ENCODE measurements at regions not wholly inside any gene's neighbourhood (a gene's known extent, or its start where the extent isn't known, plus 50 kb on each side); places are given as distances from the start of the nearest gene placed in this dataset.
"Not testable (repeated sequence)": the region's sequence is repeated elsewhere in the genome, so short reads cannot be mapped to it uniquely, and the experiment has no call there.

DNA sequence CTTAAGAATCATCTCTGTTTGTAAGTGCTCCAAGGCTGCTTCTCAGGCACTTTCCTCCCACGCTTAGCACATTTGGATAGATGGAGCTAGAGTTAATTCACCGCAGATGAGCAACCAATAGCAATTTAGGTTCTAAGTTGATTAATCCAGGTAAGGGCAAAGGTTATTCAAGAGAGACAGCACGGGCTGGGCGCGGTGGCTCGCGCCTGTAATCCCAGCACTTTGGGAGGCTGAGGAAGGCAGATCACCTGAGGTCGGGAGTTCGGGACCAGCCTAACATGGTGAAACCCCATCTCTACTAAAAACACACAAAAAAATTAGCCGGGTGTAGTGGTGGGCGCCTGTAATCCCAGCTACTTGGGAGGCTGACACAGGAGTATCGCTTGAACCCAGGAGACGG, 54.5 kb upstream of the UNC13C start:
- DNase-seq = not testable (repeated sequence)

DNA sequence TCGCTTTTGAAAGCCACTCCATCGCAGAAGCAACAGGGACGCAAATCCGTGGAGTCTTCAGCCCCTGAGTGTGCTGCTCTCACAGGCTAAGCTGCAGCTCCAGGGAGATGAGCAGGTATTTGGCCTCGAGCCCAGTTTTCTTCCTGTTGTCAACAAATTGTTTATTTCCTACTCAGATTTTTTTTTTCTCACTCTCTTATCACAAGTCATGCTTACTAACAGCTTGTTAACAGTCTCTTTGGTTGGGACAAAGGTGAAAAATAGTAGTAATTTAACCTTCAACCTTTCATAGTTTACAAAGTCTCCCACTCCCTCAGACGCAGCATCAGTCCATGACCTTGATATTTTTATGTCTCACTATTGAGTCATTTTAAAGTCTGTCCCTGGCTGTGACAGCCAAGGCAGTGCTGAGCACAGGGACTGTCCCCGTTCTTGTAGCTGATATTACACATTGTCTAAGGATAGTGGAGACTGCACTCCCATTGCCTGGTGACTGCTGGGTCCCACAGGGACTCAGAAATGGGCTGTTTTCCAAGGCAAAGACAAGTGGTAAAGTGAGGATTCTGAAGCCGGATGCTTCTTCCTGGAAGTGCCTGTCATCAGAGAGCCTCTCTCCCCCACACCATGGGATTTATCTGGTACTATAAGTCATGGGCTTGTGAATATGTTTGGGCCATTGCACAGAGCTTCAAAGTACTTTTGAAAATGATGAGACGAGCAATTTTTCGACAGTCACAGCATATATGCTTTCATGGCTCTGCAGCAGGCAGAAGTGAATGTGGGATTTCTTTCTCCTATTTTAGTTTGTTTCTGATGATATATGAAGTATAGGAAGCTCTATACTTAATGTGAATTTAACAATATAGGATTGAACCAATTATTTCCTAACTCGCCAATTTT, 59.8 kb upstream of the UNC13C start:
- DNase-seq = no peak

DNA sequence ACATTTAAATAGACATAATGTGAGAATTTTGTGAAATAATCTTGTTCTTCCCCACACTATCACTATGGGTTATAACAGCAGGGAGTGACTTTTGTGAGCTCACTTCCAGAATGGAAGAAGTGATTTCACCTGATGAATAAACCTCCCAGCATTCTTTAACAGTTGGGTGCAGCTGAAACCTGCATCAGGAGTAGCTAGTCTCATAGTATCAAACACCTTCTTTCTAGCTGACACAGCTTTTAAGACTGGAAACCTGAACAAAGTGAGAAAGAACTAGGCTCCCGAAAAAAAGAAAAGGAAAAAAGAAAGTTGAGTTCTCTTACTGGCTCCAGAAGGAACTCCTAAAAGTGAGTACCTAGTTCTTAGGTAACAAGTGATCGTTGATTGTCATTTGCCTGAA, 61.1 kb upstream of the UNC13C start:
- DNase-seq = no peak

DNA sequence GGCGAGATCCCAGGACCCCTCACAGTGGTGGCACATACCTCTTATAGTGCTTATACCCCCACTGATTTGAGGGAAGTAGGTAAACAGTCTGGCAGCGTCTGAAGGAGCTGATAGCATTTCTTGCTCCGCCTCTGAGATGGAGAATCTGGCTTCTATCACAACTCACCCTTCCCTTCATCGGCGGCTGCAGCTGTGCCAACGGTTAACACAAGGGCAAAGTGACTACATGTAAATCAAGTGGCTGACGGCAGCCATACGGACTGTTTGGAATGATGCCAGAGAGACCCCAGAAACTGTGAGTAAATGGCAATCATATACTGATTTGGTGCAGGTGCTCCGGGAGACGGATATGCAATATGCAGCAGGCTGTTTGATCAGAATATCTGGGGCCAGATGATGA, 66.8 kb upstream of the UNC13C start:
- no peak for DNase-seq

DNA sequence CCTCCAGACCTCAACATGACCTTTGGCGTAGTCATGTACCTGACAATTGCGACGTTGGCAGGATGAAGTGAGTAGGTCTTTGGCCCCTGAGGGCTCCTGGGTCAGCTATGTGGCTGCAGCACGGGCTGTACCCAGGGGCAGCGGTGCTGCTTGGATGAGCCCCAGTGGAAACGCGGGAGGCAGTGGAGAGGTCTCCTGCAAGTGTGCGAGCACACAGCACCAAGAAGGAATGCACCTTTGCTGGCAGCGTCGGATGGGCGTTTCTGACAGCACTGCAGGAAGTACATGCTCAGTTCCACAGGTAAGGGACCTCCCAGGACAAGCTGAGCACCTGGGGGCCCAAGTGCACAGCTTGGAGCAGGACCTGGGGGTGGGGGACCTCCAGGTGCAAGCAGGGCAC, 67.4 kb upstream of the UNC13C start:
- DNase-seq = no peak

DNA sequence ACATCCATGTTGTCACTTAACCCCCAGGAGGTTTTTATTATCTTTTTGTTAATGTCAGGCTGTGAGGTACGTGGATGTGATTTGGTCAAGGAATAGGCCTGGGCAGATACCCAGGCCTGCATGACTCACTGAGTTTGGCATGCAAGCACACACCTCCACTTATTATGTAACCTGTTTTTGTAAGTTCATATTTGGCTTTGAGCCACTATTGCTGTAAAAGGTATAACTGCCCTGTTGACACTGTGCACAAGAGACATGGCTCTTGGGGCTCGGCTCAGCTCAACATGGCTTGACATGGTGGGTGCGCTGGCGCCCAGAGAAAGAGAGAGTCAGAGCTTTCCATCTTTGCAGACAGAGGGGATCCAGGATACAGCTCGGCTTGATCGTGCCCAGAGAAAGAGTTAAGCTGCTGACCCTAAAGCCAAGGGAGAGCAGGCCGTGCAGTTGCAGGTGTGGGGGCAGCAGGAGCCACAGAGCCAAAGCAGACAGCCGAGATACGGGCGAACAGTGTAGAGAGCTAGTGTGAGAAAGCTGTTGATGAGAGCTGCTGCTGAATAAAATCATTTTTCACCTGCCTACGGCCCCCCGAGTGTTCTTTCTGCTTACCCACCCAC, 67.9 kb upstream of the UNC13C start:
- DNase-seq = no peak

DNA sequence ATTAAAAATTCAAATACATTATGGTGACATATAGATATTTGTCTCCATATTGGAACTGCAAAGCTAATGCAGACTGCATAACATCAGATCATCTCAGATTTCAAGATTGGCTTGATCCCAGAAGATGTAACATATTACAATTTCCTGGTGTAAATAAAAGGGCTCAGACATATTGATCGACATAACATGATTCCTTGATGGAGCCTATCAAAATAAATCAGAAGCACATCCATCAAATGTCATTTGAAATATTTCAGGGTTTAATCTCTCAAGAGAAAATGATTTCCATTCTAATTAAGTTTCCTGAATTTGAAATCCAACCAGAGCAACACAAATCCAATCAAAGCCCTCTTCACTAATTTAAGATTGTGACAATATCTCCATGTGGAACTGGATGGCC, 75.1 kb upstream of the UNC13C start:
- no peak for DNase-seq

DNA sequence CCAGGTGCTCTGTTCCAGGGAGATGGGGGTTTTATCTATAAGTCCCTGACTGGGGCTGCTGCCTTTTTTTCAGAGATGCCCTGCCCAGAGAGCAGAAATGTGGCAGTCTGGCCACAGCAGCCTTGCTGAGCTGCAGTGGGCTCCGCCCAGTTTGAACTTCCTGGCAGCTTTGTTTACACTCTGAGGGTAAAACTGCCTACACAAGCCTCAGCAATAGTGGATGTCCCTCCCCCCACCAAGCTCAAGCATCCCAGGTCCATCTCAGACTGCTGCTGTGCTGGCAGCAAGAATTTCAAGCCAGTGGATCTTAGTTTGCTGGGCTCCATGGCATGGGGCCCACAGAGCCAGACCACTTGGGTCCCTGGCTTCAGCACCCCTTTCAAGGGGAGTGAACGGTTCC, 84.8 kb upstream of the UNC13C start:
- not testable (repeated sequence) for DNase-seq

DNA sequence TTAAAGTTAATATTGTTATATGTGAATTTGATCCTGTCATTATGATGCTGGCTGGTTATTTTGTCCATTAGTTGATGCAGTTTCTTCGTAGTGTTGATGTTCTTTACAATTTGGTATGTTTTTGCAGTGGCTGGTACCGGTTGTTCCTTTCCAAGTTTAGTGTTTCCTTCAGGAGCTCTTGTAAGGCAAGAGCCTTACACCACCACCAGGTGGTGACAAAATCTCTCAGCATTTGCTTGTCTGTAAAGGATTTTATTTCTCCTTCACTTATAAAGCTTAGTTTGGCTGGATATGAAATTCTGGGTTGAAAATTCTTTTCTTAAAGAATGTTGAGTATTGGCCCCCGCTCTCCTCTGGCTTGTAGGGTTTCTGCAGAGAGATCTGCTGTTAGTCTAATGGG, 86.4 kb upstream of the UNC13C start:
- DNase-seq = not testable (repeated sequence)

DNA sequence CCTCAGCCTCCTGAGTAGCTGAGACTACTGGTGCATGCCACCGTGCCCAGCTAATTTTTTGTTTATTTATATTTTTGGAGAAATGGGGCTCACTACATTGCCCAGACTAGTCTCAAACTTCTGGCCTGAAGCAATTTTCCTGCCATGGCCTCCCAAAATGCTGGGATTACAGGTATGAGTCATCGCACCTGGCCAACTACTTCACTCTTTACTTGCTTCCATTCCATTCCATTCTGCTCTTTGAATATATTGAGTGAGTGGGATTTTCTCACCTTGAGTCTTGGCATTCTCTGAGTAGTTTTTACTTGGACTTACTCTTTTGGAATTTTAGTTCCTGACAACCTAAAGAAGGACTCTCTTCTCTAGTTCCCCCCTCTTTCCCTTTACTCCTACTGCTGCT, 93.8 kb upstream of the UNC13C start:
- DNase-seq = no peak

DNA sequence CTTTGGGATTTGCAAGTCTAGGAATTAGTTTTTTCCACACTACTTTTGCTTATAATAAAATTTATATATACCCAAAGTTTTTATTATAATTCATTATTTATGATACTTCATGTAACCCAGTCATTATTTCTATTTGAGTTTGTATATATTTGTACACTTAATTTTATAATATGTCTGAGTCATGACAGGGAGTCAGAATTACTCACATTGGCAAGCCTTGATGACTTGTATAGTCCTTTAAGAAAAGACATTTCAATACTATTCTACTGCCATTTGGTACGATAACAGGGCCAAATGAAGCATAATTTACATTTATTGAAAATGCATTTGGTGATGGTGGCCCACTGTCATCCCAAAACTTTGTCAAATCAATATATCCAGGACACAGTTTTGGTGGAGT, 95.9 kb upstream of the UNC13C start:
- DNase-seq = no peak

DNA sequence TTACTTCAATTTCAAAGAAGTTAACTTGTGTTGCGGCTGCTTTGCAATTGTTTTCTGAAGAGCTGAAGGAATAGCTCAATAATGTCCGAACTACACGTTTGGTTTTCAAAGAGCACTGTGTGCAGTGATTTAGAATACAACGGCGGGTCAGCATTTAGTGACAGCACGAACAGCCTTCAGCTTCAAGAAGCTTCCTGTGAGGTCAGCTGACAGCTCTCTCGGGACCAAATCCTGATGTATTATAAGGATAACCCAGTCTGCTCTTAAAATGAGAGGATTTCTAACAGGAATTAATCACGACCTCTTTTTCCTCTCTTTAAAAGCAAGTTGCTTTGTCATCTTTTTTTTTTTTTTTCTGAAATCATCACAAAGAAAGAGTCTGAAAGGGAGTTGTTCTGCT, 97.9 kb upstream of the UNC13C start:
- no peak for DNase-seq

DNA sequence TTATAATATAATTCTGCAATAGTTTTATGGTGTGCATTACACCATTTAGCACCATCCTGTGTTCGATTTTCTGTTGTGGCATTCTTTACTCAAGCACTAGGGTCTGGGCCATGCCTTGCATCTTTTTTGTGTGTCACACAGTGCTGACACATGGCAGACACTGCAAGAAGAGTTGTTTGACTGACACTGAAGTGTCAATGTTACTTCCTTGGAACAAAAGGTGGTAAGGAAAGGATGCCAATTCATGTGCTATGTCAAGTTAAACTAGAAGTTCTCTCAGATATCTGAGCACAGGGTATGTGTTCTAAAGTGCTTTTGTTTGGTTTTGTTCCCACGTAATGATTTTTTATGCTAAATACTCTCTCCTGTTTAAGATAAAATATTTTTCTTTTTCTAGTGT, 102.5 kb upstream of the UNC13C start:
- no peak for DNase-seq

DNA sequence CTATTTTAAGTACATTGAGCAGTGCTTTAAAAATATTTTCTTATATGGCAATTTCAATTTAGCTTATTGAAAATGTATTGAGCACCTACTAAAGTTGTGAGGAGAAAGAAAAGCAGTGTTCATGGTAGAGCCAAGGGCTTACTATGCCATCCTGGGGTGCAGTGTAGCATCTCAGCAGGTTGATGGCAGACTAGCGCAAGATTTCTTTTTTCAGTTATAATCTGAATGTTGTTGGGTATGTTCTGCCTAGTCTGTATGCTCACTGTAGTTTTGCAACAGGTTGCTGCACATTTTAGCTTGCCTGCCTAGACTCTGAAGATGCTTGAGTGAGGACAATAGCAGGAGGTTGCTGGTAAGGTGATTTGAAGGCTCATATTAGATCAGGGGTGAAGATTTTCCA, 103.1 kb upstream of the UNC13C start:
- no peak for DNase-seq

DNA sequence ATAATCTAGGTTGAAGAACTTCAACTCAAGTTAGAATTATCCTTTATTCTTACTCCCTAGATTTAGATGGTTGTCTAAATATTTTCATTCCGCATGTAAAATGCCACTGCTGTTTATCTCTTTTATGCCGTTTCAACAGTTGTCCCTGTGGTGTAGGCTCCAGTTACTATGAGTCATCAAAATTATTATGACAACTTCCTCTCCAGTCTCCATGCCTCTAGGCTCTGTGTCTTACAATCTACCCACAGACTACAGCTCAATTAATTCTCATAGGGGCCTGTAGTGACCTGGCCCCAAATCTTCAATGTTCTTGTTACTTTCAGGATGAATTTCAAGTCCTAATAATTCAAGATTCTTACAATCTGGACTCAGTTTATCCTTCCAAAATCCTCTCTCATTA, 105.8 kb upstream of the UNC13C start:
- no peak for DNase-seq

DNA sequence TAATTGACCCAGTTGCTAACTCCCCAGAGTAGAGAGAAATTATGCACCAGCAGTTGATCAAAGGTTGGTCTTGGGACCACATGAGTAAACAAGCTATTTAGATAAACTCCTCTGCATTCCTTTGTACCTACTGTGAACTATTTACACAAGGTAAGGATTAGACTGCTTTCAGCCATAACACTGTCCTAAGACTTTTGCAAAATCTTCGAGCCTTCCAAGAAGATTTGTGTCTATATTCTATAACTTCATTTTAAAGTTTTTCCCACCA, 108.5 kb upstream of the UNC13C start:
- DNase-seq = no peak

DNA sequence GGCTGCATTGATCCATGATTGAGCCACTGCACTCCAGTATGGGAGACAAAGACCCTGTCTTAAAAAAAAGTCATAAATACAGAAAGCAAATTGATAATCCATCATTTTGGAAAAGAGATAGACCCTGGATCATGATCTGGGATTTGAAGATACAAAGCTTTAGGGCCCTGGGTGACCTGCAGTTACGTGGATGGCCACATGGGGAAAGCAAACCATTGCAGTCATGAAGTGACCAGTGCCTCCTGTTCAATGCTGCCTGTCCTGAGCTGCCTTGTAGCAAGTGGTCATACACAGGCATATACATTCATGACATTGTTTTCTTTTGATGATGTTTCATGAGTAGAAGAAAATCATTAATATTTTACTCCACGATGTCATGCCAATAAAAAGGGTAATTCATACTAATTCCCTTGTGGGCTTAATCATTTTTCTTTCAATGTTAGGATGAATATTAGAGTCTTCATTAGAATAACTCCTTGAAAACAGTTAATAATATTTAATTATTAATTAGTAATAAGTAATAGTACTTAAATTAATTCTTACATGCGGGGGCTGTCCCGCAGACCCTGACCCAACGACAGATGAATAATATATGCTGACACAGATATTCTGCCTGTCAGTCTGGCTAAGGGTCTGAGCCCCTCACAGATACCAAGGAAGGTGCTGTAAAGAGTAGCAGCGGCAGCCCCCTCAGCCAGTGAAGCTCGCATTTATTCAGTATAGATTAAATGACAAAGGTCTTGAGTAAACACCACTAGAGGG, 109.0 kb upstream of the UNC13C start:
- DNase-seq = no peak

DNA sequence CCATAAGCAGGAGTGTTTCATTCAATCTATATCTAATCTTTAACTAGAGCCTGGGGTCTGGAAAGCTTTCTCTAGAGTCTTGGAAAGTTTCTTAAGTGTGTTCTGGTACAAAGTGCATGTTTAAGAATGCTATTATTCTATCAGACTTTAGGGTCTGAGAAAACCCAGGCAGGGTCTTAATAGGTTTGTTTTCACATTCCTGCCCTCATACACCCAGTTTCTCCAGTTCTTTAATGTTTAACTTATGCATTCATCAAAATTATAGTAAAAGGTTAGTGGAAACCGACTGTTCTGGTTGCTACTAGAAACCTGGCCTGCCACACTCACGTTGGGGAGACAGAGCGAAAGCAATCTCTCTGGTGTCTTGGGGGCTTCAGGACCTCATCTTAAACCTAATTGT, 102.9 kb upstream of the WDR72 start:
- no peak for DNase-seq

DNA sequence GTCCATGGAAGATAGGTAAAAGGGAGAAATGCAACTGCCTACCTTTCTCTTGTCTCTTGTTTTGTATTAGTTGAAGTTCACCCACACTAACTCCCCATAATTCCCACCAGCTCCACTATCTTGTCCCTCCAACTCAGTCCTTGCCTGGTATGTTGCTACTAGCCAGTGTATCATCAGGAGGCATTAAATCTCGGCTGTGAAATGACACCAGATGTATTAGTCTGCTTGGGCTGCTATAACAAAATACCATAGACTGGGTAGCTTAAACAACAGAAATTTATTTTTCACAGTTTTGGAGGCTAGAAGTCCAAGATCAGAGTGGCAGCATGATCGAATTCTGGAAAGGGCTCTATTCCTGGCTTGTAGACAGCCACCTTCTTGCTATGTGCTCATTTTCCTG, 102.3 kb upstream of the WDR72 start:
- no peak for DNase-seq

DNA sequence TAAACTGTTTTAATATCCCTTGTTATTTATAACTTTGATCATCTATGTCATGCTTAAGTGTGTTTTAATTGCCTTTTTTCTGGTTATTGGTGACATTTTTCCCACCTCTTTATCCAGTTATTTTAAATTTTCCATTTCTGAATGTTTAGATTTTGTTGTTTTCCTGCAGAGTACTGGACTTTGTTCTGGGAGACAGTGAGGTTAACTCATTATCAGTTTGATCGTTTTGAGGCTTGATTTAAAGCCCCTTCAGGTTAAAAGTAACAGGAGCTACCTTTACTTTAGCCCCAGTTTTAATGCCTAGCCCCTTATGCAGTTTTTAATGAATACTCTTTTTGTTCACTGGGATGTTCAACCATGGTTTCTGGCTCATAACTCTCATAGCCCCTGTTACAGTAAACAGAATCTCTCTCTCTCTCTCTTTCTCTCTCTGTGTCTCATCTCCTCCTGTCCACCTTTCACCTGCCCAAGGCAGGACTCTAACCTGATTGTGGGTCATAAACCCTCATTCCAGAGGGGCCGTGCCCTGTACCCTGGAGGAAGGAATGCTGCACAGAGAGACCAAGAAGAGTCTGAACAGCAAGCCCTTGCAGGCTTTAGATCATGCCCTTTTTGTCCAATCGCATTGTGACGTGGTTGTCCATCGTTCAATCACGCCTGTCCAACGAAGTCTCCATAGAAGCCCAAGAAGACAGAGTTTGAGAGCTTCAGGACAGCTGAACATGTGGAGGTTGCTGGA, 91.8 kb upstream of the WDR72 start:
- DNase-seq = no peak

DNA sequence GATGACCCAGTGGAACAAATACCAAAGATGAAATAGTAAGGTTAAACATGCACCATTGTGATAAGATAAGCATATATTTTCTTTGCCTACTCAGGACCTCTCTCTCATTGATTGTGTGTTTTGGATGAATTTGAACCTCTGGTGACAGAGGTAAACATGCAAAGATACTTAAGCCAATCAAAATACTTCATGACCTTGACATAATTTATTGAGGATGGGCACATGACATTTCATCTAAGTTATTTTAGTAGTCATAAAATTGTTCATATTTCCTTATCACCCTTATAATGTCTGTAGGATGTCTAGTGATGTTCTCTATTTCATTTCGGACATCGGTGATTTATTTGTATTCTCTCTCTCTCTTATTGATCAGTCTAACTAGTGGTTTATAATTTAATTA, 88.3 kb upstream of the WDR72 start:
- DNase-seq = no peak

DNA sequence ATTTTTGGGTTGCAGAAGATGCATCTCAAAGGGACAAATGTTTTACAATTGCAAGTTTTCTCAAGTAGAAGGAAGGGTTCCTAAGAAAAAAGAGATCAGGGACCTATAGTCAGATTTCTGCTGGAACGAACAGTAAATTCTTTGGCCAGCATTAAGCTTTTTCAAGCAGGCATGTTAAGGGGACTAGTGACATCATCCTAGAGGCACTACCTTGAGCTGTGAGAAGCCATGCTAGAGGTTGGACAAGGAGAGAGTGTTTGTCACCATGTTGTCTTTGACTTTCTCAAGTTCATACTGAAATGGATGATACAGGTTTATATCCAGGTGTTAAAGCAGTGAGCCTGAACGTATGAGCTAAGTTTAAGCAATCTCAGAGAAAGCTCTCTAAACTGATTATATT, 85.2 kb upstream of the WDR72 start:
- DNase-seq = no peak

DNA sequence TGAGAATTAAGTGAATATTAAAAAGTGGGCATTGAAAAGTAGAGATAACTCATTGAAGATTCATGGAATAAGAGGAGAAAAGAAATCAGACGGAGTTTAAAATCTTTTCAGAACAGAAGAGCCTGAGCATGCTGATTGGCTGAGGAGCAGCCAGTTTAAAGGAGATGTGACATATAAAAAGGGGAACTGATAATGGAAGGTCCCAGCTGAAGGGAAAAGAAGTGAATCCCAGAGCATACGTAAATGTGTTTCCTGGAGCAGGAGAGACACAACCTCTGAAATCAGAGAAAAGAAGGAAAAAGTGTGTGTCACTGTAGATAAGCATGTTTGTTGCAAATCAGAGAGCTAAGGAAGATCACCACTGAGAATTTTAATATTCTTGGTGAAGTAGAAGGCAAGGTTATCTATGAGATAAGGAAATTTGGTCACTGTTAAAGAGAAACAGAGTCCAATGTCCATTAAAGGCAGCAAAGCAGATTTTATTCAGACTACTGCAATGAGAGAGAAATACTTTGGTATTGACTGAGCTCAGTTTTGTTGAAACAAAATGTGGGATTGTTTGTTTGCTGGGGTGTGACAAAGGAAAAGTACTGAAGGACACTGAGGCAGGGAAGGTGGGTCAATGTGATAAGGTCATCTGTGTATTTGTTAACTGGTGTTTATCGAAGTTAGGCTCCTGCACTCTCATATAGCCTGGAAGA, 84.6 kb upstream of the WDR72 start:
- no peak for DNase-seq
